ENCODE measurements at regions not wholly inside any gene's neighbourhood (a gene's known extent, or its start where the extent isn't known, plus 50 kb on each side); places are given as distances from the start of the nearest gene placed in this dataset.

- H3K27me3 ChIP-seq: no peaks in the 10 kb centered on the region
- no peak overlapping the region for H3K4me3 ChIP-seq
- WGBS, 3 donors: 53 to 70% (median 59%) methylated on average over 3 of the region's 3 CpGs
- H3K4me1 ChIP-seq (ENCODE audit: insufficient read depth): no peaks in the 10 kb centered on the region
- no peak overlapping the region for H3K27ac ChIP-seq
- intact Hi-C loops (cut with DNase I): no loop called here
- no peaks in the 10 kb centered on the region for H3K36me3 ChIP-seq
- no peak for DNase-seq
- TF ChIP-seq, protein P1, sequence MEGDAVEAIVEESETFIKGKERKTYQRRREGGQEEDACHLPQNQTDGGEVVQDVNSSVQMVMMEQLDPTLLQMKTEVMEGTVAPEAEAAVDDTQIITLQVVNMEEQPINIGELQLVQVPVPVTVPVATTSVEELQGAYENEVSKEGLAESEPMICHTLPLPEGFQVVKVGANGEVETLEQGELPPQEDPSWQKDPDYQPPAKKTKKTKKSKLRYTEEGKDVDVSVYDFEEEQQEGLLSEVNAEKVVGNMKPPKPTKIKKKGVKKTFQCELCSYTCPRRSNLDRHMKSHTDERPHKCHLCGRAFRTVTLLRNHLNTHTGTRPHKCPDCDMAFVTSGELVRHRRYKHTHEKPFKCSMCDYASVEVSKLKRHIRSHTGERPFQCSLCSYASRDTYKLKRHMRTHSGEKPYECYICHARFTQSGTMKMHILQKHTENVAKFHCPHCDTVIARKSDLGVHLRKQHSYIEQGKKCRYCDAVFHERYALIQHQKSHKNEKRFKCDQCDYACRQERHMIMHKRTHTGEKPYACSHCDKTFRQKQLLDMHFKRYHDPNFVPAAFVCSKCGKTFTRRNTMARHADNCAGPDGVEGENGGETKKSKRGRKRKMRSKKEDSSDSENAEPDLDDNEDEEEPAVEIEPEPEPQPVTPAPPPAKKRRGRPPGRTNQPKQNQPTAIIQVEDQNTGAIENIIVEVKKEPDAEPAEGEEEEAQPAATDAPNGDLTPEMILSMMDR (IDR thresholded peaks at IDR 0.05): no peak
- no peaks in the 10 kb centered on the region for H3K9me3 ChIP-seq
These were observed 522.5 kb downstream of the TSN start for GRCh38 chr2:122277956-122278355.

GRCh38 chr2:122300758-122301157 is 545.3 kb downstream of the TSN start:
- Histone ChIP-seq H3K4me1 (ENCODE audit: insufficient read depth) (no peaks in the 10 kb centered on the region), H3K27ac (no peak overlapping the region), H3K4me3 (no peak overlapping the region), H3K36me3 (no peaks in the 10 kb centered on the region), H3K9me3 (no peaks in the 10 kb centered on the region), H3K27me3 (no peaks in the 10 kb centered on the region)
- no peak for TF ChIP-seq EP300 (IDR thresholded peaks at IDR 0.05)
- TF ChIP-seq, protein P1 (IDR thresholded peaks at IDR 0.05): no peak
- TF ChIP-seq POLR2A (IDR thresholded peaks at IDR 0.05): no peak
- intact Hi-C loops (cut with DNase I): no loop called here
- WGBS, 3 donors: 70 to 94% (median 87%) methylated on average over 3 of the region's 3 CpGs
- no peak for DNase-seq

GRCh38 chr2:122307763-122308162 is 552.3 kb downstream of the TSN start:
- intact Hi-C loops (cut with DNase I): no loop called here
- 56 to 69% (median 57%) methylated on average over 8 of the region's 8 CpGs for WGBS, 3 donors

DNA sequence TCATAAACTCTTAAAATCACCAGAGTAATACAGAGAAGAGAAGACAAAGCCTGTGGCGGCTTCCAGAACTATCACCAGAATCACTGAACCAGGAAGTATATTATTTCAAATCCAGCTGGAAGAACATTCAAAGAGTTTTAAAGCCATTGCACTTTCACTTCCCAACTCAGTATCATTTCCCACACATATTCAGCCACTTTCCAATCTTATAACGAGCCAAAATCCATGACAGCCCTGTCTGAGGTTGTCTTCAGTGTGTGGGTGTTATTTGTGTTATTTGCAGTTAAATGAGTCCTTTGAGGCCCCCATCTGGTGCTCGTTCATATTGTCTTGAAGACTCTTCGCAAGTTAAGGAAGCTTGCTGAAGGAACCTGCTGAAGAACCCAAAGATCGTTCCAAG is 559.9 kb downstream of the TSN start:
- 53 to 61% (median 57%) methylated on average over 5 of the region's 5 CpGs for WGBS, 3 donors
- TF ChIP-seq POLR2A (IDR thresholded peaks at IDR 0.05): no peak
- TF ChIP-seq, protein P1 (IDR thresholded peaks at IDR 0.05): no peak
- TF ChIP-seq EP300 (IDR thresholded peaks at IDR 0.05): no peak
- intact Hi-C loops (cut with DNase I): no loop called here

More at GRCh38 chr2:122307763-122308162, 552.3 kb downstream of the TSN start:
- H3K4me3 ChIP-seq: no peak overlapping the region
- TF ChIP-seq POLR2A (IDR thresholded peaks at IDR 0.05) (no peak), EP300 (IDR thresholded peaks at IDR 0.05) (no peak)
- TF ChIP-seq, protein P1 (IDR thresholded peaks at IDR 0.05): no peak
- no peaks in the 10 kb centered on the region for H3K36me3 ChIP-seq
- H3K27me3 ChIP-seq: no peaks in the 10 kb centered on the region
- no peaks in the 10 kb centered on the region for H3K4me1 ChIP-seq (ENCODE audit: insufficient read depth)
- H3K27ac ChIP-seq: no peak overlapping the region
- H3K9me3 ChIP-seq: no peaks in the 10 kb centered on the region
- DNase-seq: no peak

More for the DNA sequence above, 559.9 kb downstream of the TSN start:
- Histone ChIP-seq H3K9me3 (no peaks in the 10 kb centered on the region), H3K4me1 (ENCODE audit: insufficient read depth) (no peaks in the 10 kb centered on the region), H3K27me3 (no peaks in the 10 kb centered on the region), H3K4me3 (no peak overlapping the region), H3K27ac (no peak overlapping the region), H3K36me3 (no peaks in the 10 kb centered on the region)
- no peak for DNase-seq

All from ovary (tissue), 7 donors.